Activated CD8-positive, alpha-beta T cell treated with anti-CD3 and anti-CD28 coated beads, Interleukin-2, amount 10 ng/mL, durations not matched to agents 7 days and 5 days (primary cell): ENCODE measurements at regions not wholly inside any gene's neighbourhood (a gene's known extent, or its start where the extent isn't known, plus 50 kb on each side); places are given as distances from the start of the nearest gene placed in this dataset.

ENCODE experiments used
- ATAC-seq: fragments of 150-1000 bp; cut with Tn5 transposase; one replicate; pipeline ENCODE4 v1.10.0; 2021; ENCODE audit warnings: moderate library complexity
- CTCF ChIA-PET: fragments of 350-600 bp; sonication (Branson Sonifier 250); formaldehyde crosslinking; loops from one replicate; lab custom pipeline; 2021; ENCODE audit warnings: antibody characterized with exemption; lab: Charles Lee
- POLR2A ChIA-PET: fragments of 350-600 bp; sonication (Branson Sonifier 250); formaldehyde crosslinking; loops from one replicate; lab custom pipeline; 2021; ENCODE audit warnings: antibody characterized with exemption; lab: Charles Lee
- DNase-seq: peaks from one replicate; pipeline ENCODE4 v3.0.0-alpha.2; 2020
- H3K27ac Mint-ChIP-seq: one replicate; pipeline ENCODE4 v1.8.0; 2021; ENCODE audit warnings: mild to moderate bottlenecking, mixed read lengths
- H3K27me3 Mint-ChIP-seq: one replicate; pipeline ENCODE4 v1.8.0; 2021; ENCODE audit warnings: low read depth, mixed read lengths
- H3K36me3 Mint-ChIP-seq: one replicate; pipeline ENCODE4 v1.8.0; 2021; ENCODE audit warnings: low read depth, mixed read lengths
- H3K4me1 Mint-ChIP-seq: one replicate; pipeline ENCODE4 v1.8.0; 2021; ENCODE audit warnings: low read depth, mixed read lengths
- H3K4me3 Mint-ChIP-seq: one replicate; pipeline ENCODE4 v1.8.0; 2021; ENCODE audit warnings: mild to moderate bottlenecking, mixed read lengths
- H3K9me3 Mint-ChIP-seq: one replicate; pipeline ENCODE4 v1.8.0; 2022; ENCODE audit warnings: mixed read lengths; ENCODE audit not compliant: insufficient read depth

DNA sequence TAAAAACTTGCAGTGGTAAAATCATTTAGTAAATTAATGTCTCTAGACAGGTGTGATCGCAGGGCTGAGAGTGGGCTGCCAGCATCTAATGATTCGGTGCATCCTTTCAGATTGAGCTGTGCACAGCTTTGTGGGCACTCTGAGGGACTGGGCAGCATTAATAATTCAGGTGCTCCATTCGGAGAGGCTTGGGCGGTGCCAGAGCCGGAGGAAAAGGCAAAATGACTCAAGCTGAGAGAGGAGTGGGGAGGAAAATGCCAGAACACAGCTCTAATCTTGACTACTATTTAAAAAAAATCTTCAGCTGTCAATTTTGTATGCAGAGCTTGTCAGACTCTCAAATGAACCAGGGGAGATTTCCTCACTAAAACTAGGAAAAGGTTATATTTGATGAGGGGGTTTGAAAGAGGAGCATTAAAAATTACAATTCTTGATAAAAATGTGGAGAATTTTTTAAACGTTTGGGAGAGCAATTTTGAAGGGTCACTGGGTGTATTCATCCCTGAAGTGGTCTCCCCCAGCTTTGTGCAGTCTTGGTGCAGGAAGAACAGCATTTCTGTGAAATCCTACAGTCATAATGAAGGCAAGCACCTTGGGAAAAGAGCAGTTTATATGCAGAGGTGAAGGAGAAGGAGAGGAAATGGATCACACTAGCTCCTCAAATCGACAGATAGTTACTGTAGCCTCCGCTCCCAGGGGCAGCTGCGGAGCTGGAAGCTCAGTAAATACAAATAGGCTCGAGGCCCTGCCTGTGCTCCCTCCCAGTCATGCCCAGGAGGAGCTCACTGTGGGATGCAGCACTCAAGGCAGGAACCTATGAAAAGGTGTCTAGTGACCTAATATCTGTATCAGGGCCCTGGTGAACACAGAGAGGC is 535.4 kb upstream of the RAB6C start:
- POLR2A ChIA-PET: no interaction called here
- no peaks in the 10 kb centered on the region for H3K9me3 Mint-ChIP-seq
- no peak overlapping the region for H3K27ac Mint-ChIP-seq
- ATAC-seq (no peak), DNase-seq (no peak)
- no peaks in the 10 kb centered on the region for H3K27me3 Mint-ChIP-seq
- no peaks in the 10 kb centered on the region for H3K36me3 Mint-ChIP-seq
- no peak overlapping the region for H3K4me3 Mint-ChIP-seq
- CTCF ChIA-PET: no interaction called here
- no peaks in the 10 kb centered on the region for H3K4me1 Mint-ChIP-seq

DNA sequence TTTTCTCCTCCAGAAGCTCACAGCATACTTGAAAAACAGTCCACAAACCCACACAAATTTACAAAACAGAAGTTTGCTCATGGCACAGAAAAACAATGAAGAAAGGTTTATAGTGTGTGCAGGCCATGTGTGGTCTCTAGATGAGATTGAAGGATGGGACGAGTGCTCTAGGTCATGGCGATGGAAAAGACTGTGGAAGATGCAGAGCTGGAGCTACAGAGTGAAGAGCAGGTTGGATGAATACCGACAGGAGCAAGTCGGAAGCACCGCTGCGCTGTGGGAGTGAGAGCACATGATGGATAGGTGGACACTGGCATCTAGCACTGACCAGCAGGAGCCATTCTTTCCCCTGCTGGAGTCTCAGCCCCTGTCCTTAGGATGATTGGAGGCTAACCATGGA is 534.7 kb upstream of the RAB6C start:
- no peak overlapping the region for H3K4me3 Mint-ChIP-seq
- H3K4me1 Mint-ChIP-seq: no peaks in the 10 kb centered on the region
- CTCF ChIA-PET: no interaction called here
- POLR2A ChIA-PET: no interaction called here
- H3K27me3 Mint-ChIP-seq: no peaks in the 10 kb centered on the region
- no peak for DNase-seq
- no peak overlapping the region for H3K27ac Mint-ChIP-seq
- no peak for ATAC-seq
- no peaks in the 10 kb centered on the region for H3K36me3 Mint-ChIP-seq
- no peaks in the 10 kb centered on the region for H3K9me3 Mint-ChIP-seq

DNA sequence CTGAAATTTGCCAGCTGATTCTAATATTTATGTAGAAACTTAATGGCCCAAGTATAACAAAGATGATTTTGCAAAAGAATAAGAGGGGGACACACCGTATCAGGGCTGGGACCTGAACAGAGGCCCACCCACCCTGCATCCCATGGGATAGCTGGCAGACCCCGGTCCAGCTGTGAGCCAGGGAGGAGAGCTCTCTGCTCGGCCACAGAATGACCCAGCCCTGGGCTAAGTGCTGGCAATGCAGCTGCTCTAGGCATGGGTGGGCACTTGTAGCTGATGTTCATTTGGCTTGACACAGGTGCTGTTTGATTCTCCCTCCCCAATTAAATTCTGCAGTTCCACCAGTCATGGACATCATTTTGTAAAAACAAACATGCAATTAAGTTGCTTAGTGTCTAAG is 522.8 kb upstream of the RAB6C start:
- Mint-ChIP-seq H3K9me3 (no peaks in the 10 kb centered on the region), H3K27ac (no peak overlapping the region), H3K4me1 (no peaks in the 10 kb centered on the region), H3K27me3 (no peaks in the 10 kb centered on the region), H3K36me3 (no peaks in the 10 kb centered on the region), H3K4me3 (no peak overlapping the region)
- ChIA-PET CTCF (no interaction called here), POLR2A (no interaction called here)
- DNase-seq: no peak
- no peak for ATAC-seq

- ChIA-PET POLR2A (no interaction called here), CTCF (no interaction called here)
- DNase-seq (no peak), ATAC-seq (no peak)
- Mint-ChIP-seq H3K4me1 (no peaks in the 10 kb centered on the region), H3K27ac (no peak overlapping the region), H3K4me3 (no peak overlapping the region), H3K27me3 (no peaks in the 10 kb centered on the region), H3K36me3 (no peaks in the 10 kb centered on the region), H3K9me3 (no peaks in the 10 kb centered on the region)
Observed at GRCh38 chr2:129457277-129457818, 522.1 kb upstream of the RAB6C start.

DNA sequence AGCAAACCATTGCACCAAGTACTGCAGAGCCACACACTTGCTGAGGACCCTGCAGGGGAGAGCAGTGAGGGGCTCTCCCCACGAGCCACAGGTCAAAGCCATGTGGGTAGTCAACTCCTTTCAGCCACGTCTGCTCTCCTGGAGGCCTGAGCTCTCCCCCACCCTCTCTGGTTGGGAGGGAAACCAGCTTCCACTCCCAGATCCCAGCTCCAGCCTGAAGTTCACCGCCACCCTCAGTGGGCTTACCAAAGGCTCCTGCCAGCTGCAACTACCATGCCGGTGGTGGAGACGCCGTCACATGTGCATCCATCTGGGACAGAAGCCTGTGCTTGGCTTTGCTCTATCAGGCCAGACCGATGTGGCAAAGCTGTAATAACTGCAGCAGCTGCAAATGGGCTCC is 521.5 kb upstream of the RAB6C start:
- H3K27ac Mint-ChIP-seq: no peak overlapping the region
- POLR2A ChIA-PET: no interaction called here
- no peaks in the 10 kb centered on the region for H3K27me3 Mint-ChIP-seq
- H3K36me3 Mint-ChIP-seq: no peaks in the 10 kb centered on the region
- ATAC-seq (no peak), DNase-seq (no peak)
- no peaks in the 10 kb centered on the region for H3K4me1 Mint-ChIP-seq
- CTCF ChIA-PET: no interaction called here
- no peaks in the 10 kb centered on the region for H3K9me3 Mint-ChIP-seq
- H3K4me3 Mint-ChIP-seq: no peak overlapping the region

GRCh38 chr2:129458436-129458835 is 521.0 kb upstream of the RAB6C start:
- no peaks in the 10 kb centered on the region for H3K36me3 Mint-ChIP-seq
- CTCF ChIA-PET: no interaction called here
- no peaks in the 10 kb centered on the region for H3K4me1 Mint-ChIP-seq
- H3K27me3 Mint-ChIP-seq: no peaks in the 10 kb centered on the region
- H3K4me3 Mint-ChIP-seq: no peak overlapping the region
- ATAC-seq (no peak), DNase-seq (no peak)
- H3K27ac Mint-ChIP-seq: no peak overlapping the region
- POLR2A ChIA-PET: no interaction called here
- H3K9me3 Mint-ChIP-seq: no peaks in the 10 kb centered on the region

GRCh38 chr2:129459200-129459876 is 520.1 kb upstream of the RAB6C start:
- Mint-ChIP-seq H3K27ac (no peak overlapping the region), H3K4me3 (no peak overlapping the region), H3K36me3 (no peaks in the 10 kb centered on the region), H3K27me3 (no peaks in the 10 kb centered on the region), H3K4me1 (no peaks in the 10 kb centered on the region), H3K9me3 (no peaks in the 10 kb centered on the region)
- DNase-seq (no peak), ATAC-seq (no peak)
- POLR2A ChIA-PET: no interaction called here
- CTCF ChIA-PET: no interaction called here

DNA sequence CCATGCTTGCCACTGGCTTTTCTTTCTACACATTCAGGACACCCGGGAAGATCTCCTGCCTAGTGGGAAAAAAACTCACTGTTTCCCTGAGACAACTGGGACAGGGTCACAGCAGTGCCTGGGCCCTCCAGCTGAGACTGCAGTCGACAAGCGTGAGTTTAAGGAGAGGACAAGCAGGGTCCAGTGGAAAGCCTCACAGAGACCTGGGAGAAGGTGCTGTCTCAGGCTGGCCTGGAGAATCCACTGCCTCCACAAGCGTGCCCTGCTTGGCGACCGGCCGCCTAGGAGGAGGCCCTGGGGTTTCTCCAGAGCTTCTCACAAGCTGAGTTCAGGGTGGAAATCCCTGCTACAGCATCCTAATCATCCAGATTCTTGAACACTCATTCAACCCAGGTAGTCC is 519.6 kb upstream of the RAB6C start:
- Mint-ChIP-seq H3K27ac (no peak overlapping the region), H3K4me1 (no peaks in the 10 kb centered on the region), H3K36me3 (no peaks in the 10 kb centered on the region), H3K9me3 (no peaks in the 10 kb centered on the region), H3K27me3 (no peaks in the 10 kb centered on the region), H3K4me3 (no peak overlapping the region)
- POLR2A ChIA-PET: no interaction called here
- CTCF ChIA-PET: no interaction called here
- no peak for DNase-seq
- no peak for ATAC-seq

- Mint-ChIP-seq H3K27ac (no peak overlapping the region), H3K4me3 (no peak overlapping the region), H3K4me1 (no peaks in the 10 kb centered on the region), H3K36me3 (no peaks in the 10 kb centered on the region), H3K9me3 (no peaks in the 10 kb centered on the region), H3K27me3 (no peaks in the 10 kb centered on the region)
- DNase-seq: no peak
- CTCF ChIA-PET: no interaction called here
- no peak for ATAC-seq
- POLR2A ChIA-PET: no interaction called here
Observed at GRCh38 chr2:129460299-129461198, 518.9 kb upstream of the RAB6C start.

DNA sequence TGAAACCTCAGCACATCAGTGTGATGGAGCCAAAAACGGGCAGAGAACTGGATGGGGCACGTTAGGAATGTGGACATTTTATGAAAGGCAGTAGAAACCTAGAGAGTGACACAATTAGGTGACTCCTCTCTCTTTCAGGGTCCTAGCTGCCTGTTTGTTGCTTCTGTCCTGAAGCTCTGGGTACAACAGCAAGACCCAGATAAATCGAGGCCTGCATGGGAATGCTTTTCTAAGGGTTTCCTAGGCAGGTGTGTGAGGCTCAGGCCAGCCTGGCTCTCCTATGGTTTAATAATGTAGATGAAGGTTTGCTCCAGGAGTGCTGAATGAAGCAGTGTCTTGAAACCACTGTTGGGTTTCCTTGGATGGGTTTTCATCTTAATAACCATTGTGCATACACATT is 517.1 kb upstream of the RAB6C start:
- no peak for DNase-seq
- ATAC-seq: no peak
- Mint-ChIP-seq H3K27ac (no peak overlapping the region), H3K36me3 (no peaks in the 10 kb centered on the region), H3K9me3 (no peaks in the 10 kb centered on the region), H3K4me3 (no peak overlapping the region), H3K27me3 (no peaks in the 10 kb centered on the region), H3K4me1 (no peaks in the 10 kb centered on the region)
- CTCF ChIA-PET: no interaction called here
- POLR2A ChIA-PET: no interaction called here

- no peak for DNase-seq
- Mint-ChIP-seq H3K9me3 (no peaks in the 10 kb centered on the region), H3K4me3 (no peak overlapping the region), H3K27me3 (no peaks in the 10 kb centered on the region), H3K36me3 (no peaks in the 10 kb centered on the region), H3K27ac (no peak overlapping the region), H3K4me1 (no peaks in the 10 kb centered on the region)
- no peak for ATAC-seq
- POLR2A ChIA-PET: no interaction called here
- CTCF ChIA-PET: no interaction called here
Observed at GRCh38 chr2:129462967-129463366, 516.5 kb upstream of the RAB6C start.

DNA sequence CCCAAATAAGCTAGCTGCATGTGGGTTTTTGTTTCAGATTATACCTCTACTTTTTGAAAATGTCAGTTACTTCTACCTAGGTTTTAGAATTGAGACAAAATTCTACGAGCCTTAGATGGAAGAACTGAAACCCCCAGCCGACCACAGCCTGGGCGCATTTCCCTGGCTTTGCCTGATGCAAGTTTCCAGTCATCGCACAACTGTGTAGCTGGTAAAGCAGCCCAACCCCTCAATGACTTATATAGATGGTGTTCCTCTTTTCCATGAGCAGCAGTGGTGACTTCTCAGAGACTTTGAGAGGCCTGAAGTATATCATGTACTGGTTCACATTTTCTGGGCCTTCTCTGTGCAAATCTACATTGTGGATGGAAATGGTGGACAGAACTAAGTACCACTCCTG is 515.4 kb upstream of the RAB6C start:
- Mint-ChIP-seq H3K4me3 (no peak overlapping the region), H3K9me3 (no peaks in the 10 kb centered on the region), H3K36me3 (no peaks in the 10 kb centered on the region), H3K4me1 (no peaks in the 10 kb centered on the region), H3K27me3 (no peaks in the 10 kb centered on the region), H3K27ac (no peak overlapping the region)
- DNase-seq: no peak
- POLR2A ChIA-PET: no interaction called here
- CTCF ChIA-PET: no interaction called here
- no peak for ATAC-seq
